Upper lobe of left lung (tissue), 4 donors: ENCODE measurements at regions not wholly inside any gene's neighbourhood (a gene's known extent, or its start where the extent isn't known, plus 50 kb on each side); places are given as distances from the start of the nearest gene placed in this dataset.

Source experiments
- CTCF ChIP-seq, 6 experiments: fragments of 450-650 bp in 4 of 6; fragments of 200-600 bp in 2 of 6; sonication (generic) in 2 of 6; IDR thresholded peaks; one replicate each; pipeline ENCODE4 v1.5.1; 2016 to 2019; ENCODE audit warnings: antibody characterized with exemption in 6 of 6
- EP300 ChIP-seq, 4 donors: sonication (generic); formaldehyde crosslinking; IDR thresholded peaks; one replicate each; pipeline ENCODE4 v1.5.1; 2017; ENCODE audit warnings: antibody characterized with exemption in 4 of 4, control low read depth in 2 of 4
- POLR2A ChIP-seq, 4 donors: fragments of 450-650 bp; IDR thresholded peaks; one replicate each; pipeline ENCODE4 v1.5.1; 2016 to 2017; ENCODE audit warnings: antibody characterized with exemption in 4 of 4, mild to moderate bottlenecking in 2 of 4

- no peak for TF ChIP-seq EP300 (IDR thresholded peaks at IDR 0.05)
- no peak for TF ChIP-seq CTCF (IDR thresholded peaks at IDR 0.05)
- TF ChIP-seq POLR2A (IDR thresholded peaks at IDR 0.05): no peak
Observed at GRCh38 chr6:167543602-167544497, 219.0 kb downstream of the TTLL2 start.
